Caco-2 (cell line): ENCODE measurements at regions not wholly inside any gene's neighbourhood (a gene's known extent, or its start where the extent isn't known, plus 50 kb on each side); places are given as distances from the start of the nearest gene placed in this dataset.

ENCODE experiments used
- BruUV-seq: library from RNA; stranded (reverse); fragments of 400-500 nt; replicated peaks from 2 replicates; lab custom pipeline; 2021; lab: Mats Ljungman, UMichigan
- CTCF ChIA-PET: fragments of 300-600 bp; sonication (Branson Sonifier 250); formaldehyde crosslinking; loops from one replicate; lab custom pipeline; 2022; ENCODE audit warnings: antibody characterized with exemption; lab: Charles Lee
- POLR2A ChIA-PET: fragments of 300-600 bp; sonication (Branson Sonifier 250); formaldehyde crosslinking; loops from one replicate; lab custom pipeline; 2022; ENCODE audit warnings: antibody characterized with exemption; lab: Charles Lee
- DNase-seq, 2 experiments: peaks; one replicate each; pipeline versions ENCODE4 v3.0.0 to v3.0.0-alpha.2; 2020 to 2022
- H3K27me3 ChIP-seq: replicated peaks from 2 replicates; pipeline ENCODE4 v1.6.0; 2011; ENCODE audit warnings: low read length; ENCODE audit not compliant: control insufficient read depth, insufficient read depth
- H3K36me3 ChIP-seq: 2 replicates; pipeline ENCODE4 v1.5.1; 2011; ENCODE audit warnings: low read length; ENCODE audit not compliant: control insufficient read depth, insufficient read depth
- H3K4me1 ChIP-seq: fragments of 250-450 bp; sonication (Bioruptor Pico); 2 replicates; pipeline ENCODE4 v1.5.1; 2020; ENCODE audit warnings: mild to moderate bottlenecking
- H3K4me3 ChIP-seq: 2 replicates; pipeline ENCODE4 v1.5.1; 2011; ENCODE audit warnings: low read depth, mild to moderate bottlenecking, control low read depth, low read length
- H3K9me3 ChIP-seq: fragments of 250-450 bp; sonication (Bioruptor Pico); 2 replicates; pipeline ENCODE4 v1.5.1; 2020; ENCODE audit warnings: mild to moderate bottlenecking, moderate library complexity
- H3K27ac Mint-ChIP-seq: one replicate; pipeline ENCODE4 v1.8.0; 2022; ENCODE audit warnings: mixed read lengths; ENCODE audit not compliant: unreplicated experiment
- H3K27me3 Mint-ChIP-seq: one replicate; pipeline ENCODE4 v1.8.0; 2022; ENCODE audit warnings: mixed read lengths; ENCODE audit not compliant: insufficient read depth, unreplicated experiment
- H3K36me3 Mint-ChIP-seq: one replicate; pipeline ENCODE4 v1.8.0; 2022; ENCODE audit warnings: mild to moderate bottlenecking, mixed read lengths; ENCODE audit not compliant: insufficient read depth, unreplicated experiment
- H3K4me1 Mint-ChIP-seq: one replicate; pipeline ENCODE4 v1.8.0; 2022; ENCODE audit warnings: low read depth, mixed read lengths; ENCODE audit not compliant: unreplicated experiment
- H3K4me3 Mint-ChIP-seq: one replicate; pipeline ENCODE4 v1.8.0; 2022; ENCODE audit warnings: mild to moderate bottlenecking, moderate library complexity, mixed read lengths; ENCODE audit not compliant: unreplicated experiment
- H3K9me3 Mint-ChIP-seq: one replicate; pipeline ENCODE4 v1.8.0; 2022; ENCODE audit warnings: mixed read lengths; ENCODE audit not compliant: unreplicated experiment
- intact Hi-C: fragments of 100-400 bp; cut with micrococcal nuclease; formaldehyde crosslinking; loops from one replicate; pipeline ENCODE4 v1.10.0; 2022; ENCODE audit not compliant: unreplicated experiment
- TF ChIP-seq, protein P1 (sequence below), 2 experiments: fragments of 200-600 bp in 1 of 2; IDR thresholded peaks; 1 replicate in 1 of 2; 2 replicates in 1 of 2; pipeline versions ENCODE4 v1.5.1 to v1.8.0; 2011 to 2022; ENCODE audit warnings: antibody characterized with exemption in 1 of 2, control low read depth in 1 of 2, inconsistent platforms in 1 of 2, low read depth in 1 of 2, low read length in 1 of 2, mild to moderate bottlenecking in 1 of 2, moderate library complexity in 1 of 2; ENCODE audit not compliant: insufficient read depth in 1 of 2, severe bottlenecking in 1 of 2, unreplicated experiment in 1 of 2

DNA sequence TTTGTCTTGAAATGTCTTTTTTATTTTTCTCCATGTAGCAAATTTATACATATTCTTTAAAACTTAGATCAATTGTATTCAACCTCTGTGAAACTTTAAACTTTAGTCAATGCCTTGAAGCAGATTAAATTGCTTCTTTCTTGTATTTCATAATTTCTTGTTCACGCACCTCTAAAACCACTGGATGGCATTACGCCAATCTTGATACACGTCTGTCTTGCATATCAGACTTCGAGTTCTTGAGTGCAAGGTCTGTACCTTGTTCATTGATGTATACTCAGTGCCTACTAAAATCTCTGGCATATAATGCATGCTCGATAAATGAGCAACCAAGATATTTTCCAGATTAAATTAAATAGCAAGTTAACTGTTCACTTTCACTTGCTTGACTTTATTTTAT, 236.8 kb downstream of the CASP12 start:
- no peak overlapping the region for H3K27ac Mint-ChIP-seq
- no peak for DNase-seq
- TF ChIP-seq, protein P1, sequence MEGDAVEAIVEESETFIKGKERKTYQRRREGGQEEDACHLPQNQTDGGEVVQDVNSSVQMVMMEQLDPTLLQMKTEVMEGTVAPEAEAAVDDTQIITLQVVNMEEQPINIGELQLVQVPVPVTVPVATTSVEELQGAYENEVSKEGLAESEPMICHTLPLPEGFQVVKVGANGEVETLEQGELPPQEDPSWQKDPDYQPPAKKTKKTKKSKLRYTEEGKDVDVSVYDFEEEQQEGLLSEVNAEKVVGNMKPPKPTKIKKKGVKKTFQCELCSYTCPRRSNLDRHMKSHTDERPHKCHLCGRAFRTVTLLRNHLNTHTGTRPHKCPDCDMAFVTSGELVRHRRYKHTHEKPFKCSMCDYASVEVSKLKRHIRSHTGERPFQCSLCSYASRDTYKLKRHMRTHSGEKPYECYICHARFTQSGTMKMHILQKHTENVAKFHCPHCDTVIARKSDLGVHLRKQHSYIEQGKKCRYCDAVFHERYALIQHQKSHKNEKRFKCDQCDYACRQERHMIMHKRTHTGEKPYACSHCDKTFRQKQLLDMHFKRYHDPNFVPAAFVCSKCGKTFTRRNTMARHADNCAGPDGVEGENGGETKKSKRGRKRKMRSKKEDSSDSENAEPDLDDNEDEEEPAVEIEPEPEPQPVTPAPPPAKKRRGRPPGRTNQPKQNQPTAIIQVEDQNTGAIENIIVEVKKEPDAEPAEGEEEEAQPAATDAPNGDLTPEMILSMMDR (IDR thresholded peaks at IDR 0.05; ENCODE audit: insufficient read depth in 1 of 2, low read depth in 1 of 2, low read length in 1 of 2, severe bottlenecking in 1 of 2, unreplicated experiment in 1 of 2): no peak
- peaks cover 5% of the 10 kb centered on the region for H3K36me3 Mint-ChIP-seq
- H3K4me1 Mint-ChIP-seq: peaks cover 20% of the 10 kb centered on the region
- Histone ChIP-seq H3K4me3 (no peak overlapping the region), H3K4me1 (peaks cover 18% of the 10 kb centered on the region), H3K27me3 (no peaks in the 10 kb centered on the region), H3K9me3 (no peaks in the 10 kb centered on the region; the same call in 1 of the 2 replicates), H3K36me3 (no peaks in the 10 kb centered on the region)
- H3K27me3 Mint-ChIP-seq: no peaks in the 10 kb centered on the region
- intact Hi-C loops: loop anchor here (10.0 kb wide), 1 partner anchor 1803 kb away; no protein-coding TSS in a partner anchor
- ChIA-PET CTCF (interaction anchor here (0.8 kb wide), 1 partner anchor 16 kb away, joined by 3 read pairs; no protein-coding TSS in a partner anchor), POLR2A (no interaction called here)
- H3K9me3 Mint-ChIP-seq: peaks cover 58% of the 10 kb centered on the region
- BruUV-seq: no TSS peak
- no peak overlapping the region for H3K4me3 Mint-ChIP-seq

DNA sequence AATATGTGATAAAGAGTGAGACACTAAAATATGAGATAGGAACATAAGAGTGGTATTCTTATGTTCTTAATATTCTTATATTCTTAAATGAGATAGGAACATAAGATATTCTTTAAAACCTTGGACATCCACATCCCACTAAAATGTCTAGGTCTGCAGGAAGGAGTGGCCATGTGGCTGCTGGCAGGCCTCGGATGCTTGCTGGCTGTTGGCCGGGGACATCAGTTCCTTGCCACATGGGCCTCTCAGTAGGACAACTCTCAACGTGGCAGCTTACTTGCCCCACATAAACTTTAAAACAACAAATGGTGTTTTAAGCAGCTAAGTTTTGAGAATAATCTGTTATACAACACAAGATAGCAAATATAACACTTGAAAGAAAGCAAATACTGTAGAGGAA, 240.1 kb downstream of the CASP12 start:
- Mint-ChIP-seq H3K4me3 (no peak overlapping the region), H3K9me3 (peaks cover 44% of the 10 kb centered on the region), H3K27ac (no peak overlapping the region), H3K36me3 (no peaks in the 10 kb centered on the region), H3K27me3 (no peaks in the 10 kb centered on the region), H3K4me1 (peaks cover 1% of the 10 kb centered on the region)
- BruUV-seq: no TSS peak
- Histone ChIP-seq H3K4me3 (no peak overlapping the region), H3K4me1 (peaks cover 2% of the 10 kb centered on the region; the same call in 1 of the 2 replicates), H3K9me3 (no peaks in the 10 kb centered on the region; the same call in 1 of the 2 replicates), H3K36me3 (no peaks in the 10 kb centered on the region), H3K27me3 (no peaks in the 10 kb centered on the region)
- DNase-seq: no peak
- TF ChIP-seq, protein P1 (IDR thresholded peaks at IDR 0.05; ENCODE audit: insufficient read depth in 1 of 2, low read depth in 1 of 2, low read length in 1 of 2, severe bottlenecking in 1 of 2, unreplicated experiment in 1 of 2): no peak
- ChIA-PET CTCF (no interaction called here), POLR2A (no interaction called here)
- intact Hi-C loops: no loop called here

DNA sequence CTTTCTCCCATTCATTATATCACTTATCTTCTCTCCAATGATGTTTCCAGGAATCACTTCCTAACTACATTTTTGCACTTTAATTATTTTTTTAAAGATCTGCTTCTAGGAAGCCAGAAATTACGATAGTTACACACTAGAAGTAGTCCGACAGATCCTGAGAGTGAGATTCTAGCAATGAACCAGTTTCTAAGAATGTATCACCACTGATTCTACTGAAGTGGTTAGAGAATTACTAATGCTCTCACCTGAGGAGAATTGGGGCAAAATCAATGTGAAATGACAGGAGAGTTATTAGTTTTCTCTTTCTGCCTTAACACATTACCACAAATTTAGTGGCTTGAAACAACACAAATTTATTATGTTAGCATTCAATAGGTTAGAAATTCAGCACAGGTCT, 241.2 kb downstream of the CASP12 start:
- Histone ChIP-seq H3K4me3 (no peak overlapping the region), H3K4me1 (no peaks in the 10 kb centered on the region), H3K9me3 (peaks cover 5% of the 10 kb centered on the region), H3K27me3 (no peaks in the 10 kb centered on the region), H3K36me3 (no peaks in the 10 kb centered on the region)
- Mint-ChIP-seq H3K27ac (no peak overlapping the region), H3K4me1 (peaks cover 6% of the 10 kb centered on the region), H3K36me3 (no peaks in the 10 kb centered on the region), H3K27me3 (no peaks in the 10 kb centered on the region), H3K9me3 (peaks cover 44% of the 10 kb centered on the region), H3K4me3 (no peak overlapping the region)
- ChIA-PET CTCF (no interaction called here), POLR2A (no interaction called here)
- no peak for DNase-seq
- TF ChIP-seq, protein P1 (IDR thresholded peaks at IDR 0.05; ENCODE audit: insufficient read depth in 1 of 2, low read depth in 1 of 2, low read length in 1 of 2, severe bottlenecking in 1 of 2, unreplicated experiment in 1 of 2): no peak
- BruUV-seq: no TSS peak
- intact Hi-C loops: no loop called here
